Stimulated activated CD8-positive, alpha-beta memory T cell treated with anti-CD3 and anti-CD28 coated beads, Interleukin-4, amount 100 ng/mL, for 1 hour (primary cell): ENCODE measurements at regions not wholly inside any gene's neighbourhood (a gene's known extent, or its start where the extent isn't known, plus 50 kb on each side); places are given as distances from the start of the nearest gene placed in this dataset.
"Not testable (repeated sequence)": the region's sequence is repeated elsewhere in the genome, so short reads cannot be mapped to it uniquely, and the experiment has no call there.

Experiments used
- DNase-seq, 2 donors: peaks; one replicate each; pipeline ENCODE4 v3.0.0-alpha.2; 2020; ENCODE audit warnings: low read depth in 2 of 2, low spot score in 1 of 2

GRCh38 chr6:158920311-158920905, 79.6 kb downstream of the RSPH3 start:
- DNase-seq = no peak

- no peak for DNase-seq
Observed at GRCh38 chr6:158919865-158920264, 80.1 kb downstream of the RSPH3 start.

- no peak for DNase-seq
Observed at GRCh38 chr6:158916617-158917016, 83.4 kb downstream of the RSPH3 start.

GRCh38 chr6:158914923-158915322, 85.1 kb downstream of the RSPH3 start:
- DNase-seq = no peak

GRCh38 chr6:158913580-158913979, 86.4 kb downstream of the RSPH3 start:
- DNase-seq = no peak

GRCh38 chr6:158912655-158913054, 87.3 kb downstream of the RSPH3 start:
- DNase-seq = no peak

GRCh38 chr6:158911746-158912480, 88.1 kb downstream of the RSPH3 start:
- no peak for DNase-seq

GRCh38 chr6:158910484-158911440, 89.2 kb downstream of the RSPH3 start:
- no peak for DNase-seq

GRCh38 chr6:158909938-158910337, 90.1 kb downstream of the RSPH3 start:
- no peak for DNase-seq

GRCh38 chr6:158908606-158909005, 89.4 kb upstream of the EZR start:
- no peak for DNase-seq

GRCh38 chr6:158907931-158908330, 88.8 kb upstream of the EZR start:
- DNase-seq = no peak

GRCh38 chr6:158906926-158907325, 87.8 kb upstream of the EZR start:
- DNase-seq = no peak

- no peak for DNase-seq
Observed at GRCh38 chr6:158905277-158905676, 86.1 kb upstream of the EZR start.

- DNase-seq = no peak
Observed at GRCh38 chr6:158903801-158904200, 84.6 kb upstream of the EZR start.

GRCh38 chr6:158900663-158901312, 81.6 kb upstream of the EZR start:
- no peak for DNase-seq

GRCh38 chr6:158897236-158897635, 78.1 kb upstream of the EZR start:
- no peak for DNase-seq

GRCh38 chr6:158895661-158896060, 76.5 kb upstream of the EZR start:
- no peak for DNase-seq

GRCh38 chr6:158894193-158894592, 75.0 kb upstream of the EZR start:
- no peak for DNase-seq

GRCh38 chr6:158892266-158892665, 73.1 kb upstream of the EZR start:
- no peak for DNase-seq

GRCh38 chr6:158891560-158891959, 72.4 kb upstream of the EZR start:
- not testable (repeated sequence) for DNase-seq

- DNase-seq = not testable (repeated sequence)
Observed at GRCh38 chr6:158888171-158888570, 69.0 kb upstream of the EZR start.
